DOHH2 (cell line): ENCODE measurements at regions not wholly inside any gene's neighbourhood (a gene's known extent, or its start where the extent isn't known, plus 50 kb on each side); places are given as distances from the start of the nearest gene placed in this dataset.

Source experiments
- CTCF ChIP-seq: fragments of 200-600 bp; sonication (generic); IDR thresholded peaks from one replicate; pipeline ENCODE4 v1.5.1; 2014; ENCODE audit warnings: antibody characterized with exemption, mild to moderate bottlenecking, low read depth, low read length; ENCODE audit not compliant: poor library complexity, severe bottlenecking
- EZH2phosphoT487 ChIP-seq: fragments of 200-600 bp; sonication (generic); IDR thresholded peaks from 2 replicates; pipeline ENCODE4 v1.6.1; 2017; ENCODE audit warnings: borderline replicate concordance, mild to moderate bottlenecking, antibody characterized with exemption, low read length, moderate library complexity, mixed read lengths

GRCh38 chr7:81560708-81561107, 209.1 kb downstream of the HGF start:
- no peak for TF ChIP-seq CTCF
- TF ChIP-seq EZH2phosphoT487 = no peak
